HepG2 (cell line): ENCODE measurements at regions not wholly inside any gene's neighbourhood (a gene's known extent, or its start where the extent isn't known, plus 50 kb on each side); places are given as distances from the start of the nearest gene placed in this dataset.

Experiments used
- EZH2 ChIP-seq: conservative IDR thresholded peaks from 2 replicates; pipeline ENCODE4 v1.6.1; 2012; ENCODE audit warnings: mild to moderate bottlenecking, low read depth, low read length, moderate library complexity
- IRF1 ChIP-seq: sonication (generic); formaldehyde crosslinking; IDR thresholded peaks from 2 replicates; pipeline ENCODE4 v1.4.0; 2020; ENCODE audit warnings: low read depth, mild to moderate bottlenecking, missing genetic modification reagents
- SAFB2 ChIP-seq: sonication (generic); formaldehyde crosslinking; IDR thresholded peaks from 2 replicates; pipeline ENCODE4 v1.5.1; 2020; ENCODE audit warnings: missing genetic modification reagents, low read depth, mild to moderate bottlenecking, borderline replicate concordance
- TF ChIP-seq, protein P1 (sequence below), 2 experiments: IDR thresholded peaks; 2 replicates each; pipeline ENCODE4 v1.6.1; 2011 to 2012; ENCODE audit warnings: low read length in 2 of 2, borderline replicate concordance in 1 of 2, low read depth in 1 of 2, mild to moderate bottlenecking in 1 of 2, moderate library complexity in 1 of 2

GRCh38 chr6:17001188-17001587 is 100.7 kb upstream of the STMND1 start:
- TF ChIP-seq SAFB2 (CRISPR knock-in tag) (no peak), EZH2 (no peak), IRF1 (CRISPR knock-in tag) (no peak)
- TF ChIP-seq, protein P1, sequence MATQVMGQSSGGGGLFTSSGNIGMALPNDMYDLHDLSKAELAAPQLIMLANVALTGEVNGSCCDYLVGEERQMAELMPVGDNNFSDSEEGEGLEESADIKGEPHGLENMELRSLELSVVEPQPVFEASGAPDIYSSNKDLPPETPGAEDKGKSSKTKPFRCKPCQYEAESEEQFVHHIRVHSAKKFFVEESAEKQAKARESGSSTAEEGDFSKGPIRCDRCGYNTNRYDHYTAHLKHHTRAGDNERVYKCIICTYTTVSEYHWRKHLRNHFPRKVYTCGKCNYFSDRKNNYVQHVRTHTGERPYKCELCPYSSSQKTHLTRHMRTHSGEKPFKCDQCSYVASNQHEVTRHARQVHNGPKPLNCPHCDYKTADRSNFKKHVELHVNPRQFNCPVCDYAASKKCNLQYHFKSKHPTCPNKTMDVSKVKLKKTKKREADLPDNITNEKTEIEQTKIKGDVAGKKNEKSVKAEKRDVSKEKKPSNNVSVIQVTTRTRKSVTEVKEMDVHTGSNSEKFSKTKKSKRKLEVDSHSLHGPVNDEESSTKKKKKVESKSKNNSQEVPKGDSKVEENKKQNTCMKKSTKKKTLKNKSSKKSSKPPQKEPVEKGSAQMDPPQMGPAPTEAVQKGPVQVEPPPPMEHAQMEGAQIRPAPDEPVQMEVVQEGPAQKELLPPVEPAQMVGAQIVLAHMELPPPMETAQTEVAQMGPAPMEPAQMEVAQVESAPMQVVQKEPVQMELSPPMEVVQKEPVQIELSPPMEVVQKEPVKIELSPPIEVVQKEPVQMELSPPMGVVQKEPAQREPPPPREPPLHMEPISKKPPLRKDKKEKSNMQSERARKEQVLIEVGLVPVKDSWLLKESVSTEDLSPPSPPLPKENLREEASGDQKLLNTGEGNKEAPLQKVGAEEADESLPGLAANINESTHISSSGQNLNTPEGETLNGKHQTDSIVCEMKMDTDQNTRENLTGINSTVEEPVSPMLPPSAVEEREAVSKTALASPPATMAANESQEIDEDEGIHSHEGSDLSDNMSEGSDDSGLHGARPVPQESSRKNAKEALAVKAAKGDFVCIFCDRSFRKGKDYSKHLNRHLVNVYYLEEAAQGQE (IDR thresholded peaks at IDR 0.05; ENCODE audit: borderline replicate concordance in 1 of 2, low read depth in 1 of 2, low read length in 2 of 2): no peak
